ENCODE measurements at regions not wholly inside any gene's neighbourhood (a gene's known extent, or its start where the extent isn't known, plus 50 kb on each side); places are given as distances from the start of the nearest gene placed in this dataset.

DNA sequence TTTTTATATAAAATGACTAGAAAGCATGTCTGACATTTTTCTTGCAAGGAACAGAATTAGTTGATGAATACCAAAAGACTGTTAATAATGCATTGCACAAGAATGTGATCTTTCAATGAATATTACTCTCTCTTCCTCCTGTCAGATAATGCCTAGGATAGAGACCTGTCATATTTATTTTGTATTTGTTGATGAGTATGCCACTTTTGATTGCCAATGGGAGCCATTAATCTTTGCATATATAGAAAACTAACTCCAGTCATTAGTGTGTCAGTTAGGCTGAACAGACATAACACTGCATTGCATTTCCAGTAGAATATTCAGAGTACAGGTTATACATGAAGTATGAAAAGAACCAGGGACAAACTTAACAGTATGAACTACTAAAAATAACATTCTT, 1125.3 kb downstream of the LRFN5 start:
- TF ChIP-seq, protein P1, sequence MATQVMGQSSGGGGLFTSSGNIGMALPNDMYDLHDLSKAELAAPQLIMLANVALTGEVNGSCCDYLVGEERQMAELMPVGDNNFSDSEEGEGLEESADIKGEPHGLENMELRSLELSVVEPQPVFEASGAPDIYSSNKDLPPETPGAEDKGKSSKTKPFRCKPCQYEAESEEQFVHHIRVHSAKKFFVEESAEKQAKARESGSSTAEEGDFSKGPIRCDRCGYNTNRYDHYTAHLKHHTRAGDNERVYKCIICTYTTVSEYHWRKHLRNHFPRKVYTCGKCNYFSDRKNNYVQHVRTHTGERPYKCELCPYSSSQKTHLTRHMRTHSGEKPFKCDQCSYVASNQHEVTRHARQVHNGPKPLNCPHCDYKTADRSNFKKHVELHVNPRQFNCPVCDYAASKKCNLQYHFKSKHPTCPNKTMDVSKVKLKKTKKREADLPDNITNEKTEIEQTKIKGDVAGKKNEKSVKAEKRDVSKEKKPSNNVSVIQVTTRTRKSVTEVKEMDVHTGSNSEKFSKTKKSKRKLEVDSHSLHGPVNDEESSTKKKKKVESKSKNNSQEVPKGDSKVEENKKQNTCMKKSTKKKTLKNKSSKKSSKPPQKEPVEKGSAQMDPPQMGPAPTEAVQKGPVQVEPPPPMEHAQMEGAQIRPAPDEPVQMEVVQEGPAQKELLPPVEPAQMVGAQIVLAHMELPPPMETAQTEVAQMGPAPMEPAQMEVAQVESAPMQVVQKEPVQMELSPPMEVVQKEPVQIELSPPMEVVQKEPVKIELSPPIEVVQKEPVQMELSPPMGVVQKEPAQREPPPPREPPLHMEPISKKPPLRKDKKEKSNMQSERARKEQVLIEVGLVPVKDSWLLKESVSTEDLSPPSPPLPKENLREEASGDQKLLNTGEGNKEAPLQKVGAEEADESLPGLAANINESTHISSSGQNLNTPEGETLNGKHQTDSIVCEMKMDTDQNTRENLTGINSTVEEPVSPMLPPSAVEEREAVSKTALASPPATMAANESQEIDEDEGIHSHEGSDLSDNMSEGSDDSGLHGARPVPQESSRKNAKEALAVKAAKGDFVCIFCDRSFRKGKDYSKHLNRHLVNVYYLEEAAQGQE (IDR thresholded peaks at IDR 0.05; ENCODE audit: insufficient read depth in 1 of 2, low read depth in 2 of 2, low read length in 1 of 2): no peak
- TF ChIP-seq, protein P2, sequence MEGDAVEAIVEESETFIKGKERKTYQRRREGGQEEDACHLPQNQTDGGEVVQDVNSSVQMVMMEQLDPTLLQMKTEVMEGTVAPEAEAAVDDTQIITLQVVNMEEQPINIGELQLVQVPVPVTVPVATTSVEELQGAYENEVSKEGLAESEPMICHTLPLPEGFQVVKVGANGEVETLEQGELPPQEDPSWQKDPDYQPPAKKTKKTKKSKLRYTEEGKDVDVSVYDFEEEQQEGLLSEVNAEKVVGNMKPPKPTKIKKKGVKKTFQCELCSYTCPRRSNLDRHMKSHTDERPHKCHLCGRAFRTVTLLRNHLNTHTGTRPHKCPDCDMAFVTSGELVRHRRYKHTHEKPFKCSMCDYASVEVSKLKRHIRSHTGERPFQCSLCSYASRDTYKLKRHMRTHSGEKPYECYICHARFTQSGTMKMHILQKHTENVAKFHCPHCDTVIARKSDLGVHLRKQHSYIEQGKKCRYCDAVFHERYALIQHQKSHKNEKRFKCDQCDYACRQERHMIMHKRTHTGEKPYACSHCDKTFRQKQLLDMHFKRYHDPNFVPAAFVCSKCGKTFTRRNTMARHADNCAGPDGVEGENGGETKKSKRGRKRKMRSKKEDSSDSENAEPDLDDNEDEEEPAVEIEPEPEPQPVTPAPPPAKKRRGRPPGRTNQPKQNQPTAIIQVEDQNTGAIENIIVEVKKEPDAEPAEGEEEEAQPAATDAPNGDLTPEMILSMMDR (IDR thresholded peaks at IDR 0.05): no peak
- TF ChIP-seq SIN3A (IDR thresholded peaks at IDR 0.05; ENCODE audit: borderline replicate concordance, insufficient read depth, low read depth, low read length) (no peak), TCF7L2 (IDR thresholded peaks at IDR 0.05; ENCODE audit: low read depth, low read length) (no peak)

Measured in Panc1 (cell line).